ENCODE measurements at regions not wholly inside any gene's neighbourhood (a gene's known extent, or its start where the extent isn't known, plus 50 kb on each side); places are given as distances from the start of the nearest gene placed in this dataset.
"Not testable (repeated sequence)": the region's sequence is repeated elsewhere in the genome, so short reads cannot be mapped to it uniquely, and the experiment has no call there.

DNA sequence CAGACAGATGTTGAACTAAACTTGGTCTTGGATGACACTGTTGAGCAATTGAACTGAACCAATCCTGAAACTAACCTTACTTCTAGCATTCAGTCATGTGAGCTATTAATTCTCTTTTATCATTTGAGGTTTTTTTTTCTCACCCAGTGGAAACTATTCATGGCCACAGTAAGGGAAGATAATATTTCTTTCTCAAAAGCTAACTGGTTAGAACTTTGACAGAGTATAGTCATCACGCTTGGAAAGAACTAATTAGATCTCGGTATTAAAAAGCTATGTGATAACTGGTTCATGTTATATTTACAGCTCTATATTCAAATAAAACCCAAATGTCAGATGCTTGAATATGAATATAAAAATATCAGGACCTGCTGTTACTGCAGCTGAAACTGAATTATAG, 89.5 kb downstream of the OTUD1 start:
- Histone ChIP-seq H3K9me3 (ENCODE audit: low read length) (no peaks in the 10 kb centered on the region), H3K36me3 (ENCODE audit: insufficient read depth, low read length) (no peaks in the 10 kb centered on the region), H3K4me1 (ENCODE audit: insufficient read depth, low read length) (no peaks in the 10 kb centered on the region), H3K4me3 (ENCODE audit: low read length) (no peak overlapping the region), H3K27me3 (ENCODE audit: insufficient read depth, low read length) (peaks cover 2% of the 10 kb centered on the region), H2AFZ (ENCODE audit: low read depth, low read length) (no peak overlapping the region)

DNA sequence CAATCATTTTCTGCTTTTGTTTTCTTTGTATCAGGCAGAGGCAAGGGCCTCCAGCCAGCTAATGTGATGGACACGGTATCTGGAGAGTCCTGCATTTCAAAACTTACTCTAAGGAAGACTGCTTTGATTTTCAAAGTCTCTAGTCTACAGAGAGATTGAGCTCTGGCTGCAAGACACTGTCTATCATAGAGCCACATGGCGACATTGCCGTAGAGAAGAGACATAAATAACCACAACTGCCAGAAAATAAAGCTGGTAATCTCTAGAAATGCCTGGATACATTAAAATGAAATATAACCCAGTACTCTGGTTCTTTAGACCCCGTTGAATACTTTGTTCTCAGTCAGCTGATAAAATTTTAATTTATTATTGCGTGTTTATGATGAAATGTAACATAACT, 90.8 kb downstream of the OTUD1 start:
- no peaks in the 10 kb centered on the region for H3K36me3 ChIP-seq (ENCODE audit: insufficient read depth, low read length)
- no peak overlapping the region for H2AFZ ChIP-seq (ENCODE audit: low read depth, low read length)
- no peak overlapping the region for H3K4me3 ChIP-seq (ENCODE audit: low read length)
- H3K9me3 ChIP-seq (ENCODE audit: low read length): no peaks in the 10 kb centered on the region
- peaks cover 2% of the 10 kb centered on the region for H3K27me3 ChIP-seq (ENCODE audit: insufficient read depth, low read length)
- H3K4me1 ChIP-seq (ENCODE audit: insufficient read depth, low read length): no peaks in the 10 kb centered on the region

DNA sequence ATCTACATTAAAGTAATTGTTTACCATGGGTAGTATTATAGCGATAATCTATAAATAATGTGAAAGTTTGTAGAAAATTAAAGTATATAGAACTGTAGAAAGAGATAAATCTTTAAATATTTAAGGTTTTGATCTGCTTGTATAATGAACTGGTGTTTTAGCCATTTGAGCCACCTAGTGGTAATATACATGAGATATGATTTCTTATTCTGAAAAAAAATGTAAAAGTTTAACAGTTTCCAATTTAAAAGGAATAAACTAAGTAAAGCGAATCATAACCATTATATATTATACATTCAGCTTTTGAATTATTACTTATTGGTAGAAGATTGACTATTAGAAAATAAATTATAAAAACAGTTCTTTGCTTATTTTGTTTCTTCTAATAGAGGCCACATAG, 91.2 kb downstream of the OTUD1 start:
- no peak overlapping the region for H3K4me3 ChIP-seq (ENCODE audit: low read length)
- no peaks in the 10 kb centered on the region for H3K9me3 ChIP-seq (ENCODE audit: low read length)
- H3K27me3 ChIP-seq (ENCODE audit: insufficient read depth, low read length): peaks cover 2% of the 10 kb centered on the region
- no peaks in the 10 kb centered on the region for H3K4me1 ChIP-seq (ENCODE audit: insufficient read depth, low read length)
- H2AFZ ChIP-seq (ENCODE audit: low read depth, low read length): no peak overlapping the region
- H3K36me3 ChIP-seq (ENCODE audit: insufficient read depth, low read length): no peaks in the 10 kb centered on the region

DNA sequence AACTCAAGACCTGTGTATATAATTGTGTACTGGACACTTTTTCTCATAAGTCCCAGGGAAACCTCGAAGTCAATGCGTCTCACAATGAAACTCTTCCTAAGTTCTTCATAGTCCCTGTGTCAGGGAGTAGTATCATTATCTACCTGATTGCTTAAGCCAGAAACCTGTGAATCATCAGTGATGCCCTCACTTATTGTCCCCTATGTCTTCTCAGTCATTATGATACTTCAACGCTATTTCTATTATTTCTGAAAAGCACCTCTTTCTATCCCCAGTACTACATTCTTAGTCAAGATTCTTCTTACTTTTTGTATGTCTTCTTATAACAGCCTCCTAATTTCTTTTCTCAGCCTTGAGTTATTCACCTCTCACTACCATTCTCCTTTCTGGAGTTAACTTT, 94.3 kb downstream of the OTUD1 start:
- Histone ChIP-seq H2AFZ (ENCODE audit: low read depth, low read length) (no peak overlapping the region), H3K4me3 (ENCODE audit: low read length) (no peak overlapping the region), H3K4me1 (ENCODE audit: insufficient read depth, low read length) (no peaks in the 10 kb centered on the region)

GRCh38 chr10:23534326-23534725, 95.5 kb downstream of the OTUD1 start:
- H3K4me3 ChIP-seq (ENCODE audit: low read length): no peak overlapping the region
- no peak overlapping the region for H2AFZ ChIP-seq (ENCODE audit: low read depth, low read length)
- H3K36me3 ChIP-seq (ENCODE audit: insufficient read depth, low read length): no peaks in the 10 kb centered on the region
- H3K27me3 ChIP-seq (ENCODE audit: insufficient read depth, low read length): peaks cover 2% of the 10 kb centered on the region
- no peaks in the 10 kb centered on the region for H3K4me1 ChIP-seq (ENCODE audit: insufficient read depth, low read length)
- H3K9me3 ChIP-seq (ENCODE audit: low read length): no peaks in the 10 kb centered on the region

More for the DNA sequence above, 94.3 kb downstream of the OTUD1 start:
- no peaks in the 10 kb centered on the region for H3K9me3 ChIP-seq (ENCODE audit: low read length)
- H3K27me3 ChIP-seq (ENCODE audit: insufficient read depth, low read length): peaks cover 2% of the 10 kb centered on the region
- no peaks in the 10 kb centered on the region for H3K36me3 ChIP-seq (ENCODE audit: insufficient read depth, low read length)

- Histone ChIP-seq H3K4me1 (ENCODE audit: insufficient read depth, low read length) (no peaks in the 10 kb centered on the region), H3K9me3 (ENCODE audit: low read length) (no peaks in the 10 kb centered on the region), H2AFZ (ENCODE audit: low read depth, low read length) (no peak overlapping the region), H3K4me3 (ENCODE audit: low read length) (no peak overlapping the region), H3K27me3 (ENCODE audit: insufficient read depth, low read length) (peaks cover 2% of the 10 kb centered on the region), H3K36me3 (ENCODE audit: insufficient read depth, low read length) (no peaks in the 10 kb centered on the region)
Observed at GRCh38 chr10:23534761-23535160, 95.9 kb downstream of the OTUD1 start.

DNA sequence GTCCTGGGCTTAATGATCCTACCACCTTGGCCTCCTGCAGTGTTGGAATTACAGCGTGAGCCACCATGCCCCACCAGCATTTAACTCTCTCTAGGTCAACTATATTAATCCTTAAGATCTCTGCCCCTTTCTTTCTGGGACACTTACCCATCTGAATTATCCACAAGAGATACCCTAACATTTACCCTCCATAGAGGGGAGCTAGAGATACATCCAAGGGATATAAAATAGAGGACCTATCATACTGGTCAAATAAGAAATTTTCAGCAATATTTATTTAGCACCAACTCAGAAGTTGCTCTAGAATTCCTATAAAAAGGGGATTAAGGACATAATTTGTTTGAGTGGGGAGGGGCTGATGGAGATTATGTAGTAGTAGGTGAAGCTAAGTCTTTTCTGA, 96.5 kb downstream of the OTUD1 start:
- Histone ChIP-seq H3K9me3 (ENCODE audit: low read length) (no peaks in the 10 kb centered on the region), H2AFZ (ENCODE audit: low read depth, low read length) (no peak overlapping the region), H3K4me1 (ENCODE audit: insufficient read depth, low read length) (no peaks in the 10 kb centered on the region)

DNA sequence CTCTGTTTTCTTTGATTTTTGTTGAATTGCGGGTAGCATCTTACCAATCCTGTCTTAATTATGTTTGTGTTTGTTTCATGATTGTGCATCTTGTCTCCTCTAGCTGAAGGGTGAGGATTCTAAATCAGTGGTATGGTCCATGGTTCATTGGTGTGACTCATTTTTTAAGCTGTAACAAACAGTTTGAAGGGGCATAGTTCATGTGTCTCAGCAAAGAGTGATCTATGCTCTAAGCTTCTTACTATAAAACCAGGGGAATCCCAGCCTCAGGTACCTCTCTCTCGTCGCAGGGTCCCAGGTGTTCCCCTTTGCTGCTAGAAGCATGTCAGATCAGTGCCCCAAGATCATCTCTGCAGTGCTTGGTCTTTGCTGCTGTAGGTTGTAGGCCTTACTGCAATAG, 100.1 kb downstream of the OTUD1 start:
- peaks cover 4% of the 10 kb centered on the region for H3K4me1 ChIP-seq (ENCODE audit: insufficient read depth, low read length)
- no peaks in the 10 kb centered on the region for H3K9me3 ChIP-seq (ENCODE audit: low read length)
- H3K4me3 ChIP-seq (ENCODE audit: low read length): no peak overlapping the region

More for the DNA sequence above, 96.5 kb downstream of the OTUD1 start:
- Histone ChIP-seq H3K4me3 (ENCODE audit: low read length) (no peak overlapping the region), H3K27me3 (ENCODE audit: insufficient read depth, low read length) (peaks cover 2% of the 10 kb centered on the region), H3K36me3 (ENCODE audit: insufficient read depth, low read length) (no peaks in the 10 kb centered on the region)

DNA sequence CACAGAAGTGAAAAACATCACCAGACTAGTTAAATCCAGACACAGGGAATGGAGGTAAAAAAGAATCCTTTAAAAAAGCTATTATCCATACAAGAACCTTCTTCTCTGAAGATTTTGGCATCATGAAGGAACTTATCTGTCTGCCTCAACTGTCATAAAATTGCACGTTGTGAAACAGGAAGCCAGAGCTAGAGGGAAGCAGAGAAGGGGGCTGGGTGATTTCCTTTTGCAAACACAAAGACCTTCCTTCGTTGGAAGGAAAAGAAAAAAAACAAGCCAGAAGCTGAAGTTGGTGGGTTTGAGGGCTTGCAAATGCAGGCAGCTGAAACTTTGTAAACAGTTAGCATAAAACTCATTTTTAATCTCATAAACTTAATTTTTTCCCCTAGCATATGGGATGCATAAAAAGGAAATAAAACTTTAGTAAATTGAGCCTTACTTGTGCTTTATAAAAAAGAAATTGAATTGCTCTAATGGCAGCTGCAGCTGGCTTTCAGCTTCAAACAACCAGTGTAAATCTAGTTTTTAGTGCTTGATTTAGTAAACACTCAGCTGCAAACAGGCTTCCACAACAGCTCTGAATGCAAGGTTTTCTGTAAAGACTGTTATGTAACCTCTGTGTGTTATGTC, 101.6 kb downstream of the OTUD1 start:
- H3K4me3 ChIP-seq (ENCODE audit: low read length): no peak overlapping the region
- no peak overlapping the region for H2AFZ ChIP-seq (ENCODE audit: low read depth, low read length)
- no peaks in the 10 kb centered on the region for H3K36me3 ChIP-seq (ENCODE audit: insufficient read depth, low read length)
- no peaks in the 10 kb centered on the region for H3K9me3 ChIP-seq (ENCODE audit: low read length)
- no peaks in the 10 kb centered on the region for H3K27me3 ChIP-seq (ENCODE audit: insufficient read depth, low read length)
- H3K4me1 ChIP-seq (ENCODE audit: insufficient read depth, low read length): peaks cover 7% of the 10 kb centered on the region

More for the DNA sequence above, 100.1 kb downstream of the OTUD1 start:
- H3K36me3 ChIP-seq (ENCODE audit: insufficient read depth, low read length): no peaks in the 10 kb centered on the region
- no peaks in the 10 kb centered on the region for H3K27me3 ChIP-seq (ENCODE audit: insufficient read depth, low read length)
- no peak overlapping the region for H2AFZ ChIP-seq (ENCODE audit: low read depth, low read length)

GRCh38 chr10:23543691-23544380, 105.0 kb downstream of the OTUD1 start:
- Histone ChIP-seq H3K4me3 (ENCODE audit: low read length) (no peak overlapping the region), H3K36me3 (ENCODE audit: insufficient read depth, low read length) (no peaks in the 10 kb centered on the region), H2AFZ (ENCODE audit: low read depth, low read length) (no peak overlapping the region), H3K4me1 (ENCODE audit: insufficient read depth, low read length) (peaks cover 7% of the 10 kb centered on the region), H3K9me3 (ENCODE audit: low read length) (no peaks in the 10 kb centered on the region), H3K27me3 (ENCODE audit: insufficient read depth, low read length) (no peaks in the 10 kb centered on the region)

GRCh38 chr10:23545866-23546265, 107.0 kb downstream of the OTUD1 start:
- not testable (repeated sequence) for H3K9me3 ChIP-seq (ENCODE audit: low read length); H3K4me3 ChIP-seq (ENCODE audit: low read length); H3K4me1 ChIP-seq (ENCODE audit: insufficient read depth, low read length); H2AFZ ChIP-seq (ENCODE audit: low read depth, low read length); H3K36me3 ChIP-seq (ENCODE audit: insufficient read depth, low read length); H3K27me3 ChIP-seq (ENCODE audit: insufficient read depth, low read length)

DNA sequence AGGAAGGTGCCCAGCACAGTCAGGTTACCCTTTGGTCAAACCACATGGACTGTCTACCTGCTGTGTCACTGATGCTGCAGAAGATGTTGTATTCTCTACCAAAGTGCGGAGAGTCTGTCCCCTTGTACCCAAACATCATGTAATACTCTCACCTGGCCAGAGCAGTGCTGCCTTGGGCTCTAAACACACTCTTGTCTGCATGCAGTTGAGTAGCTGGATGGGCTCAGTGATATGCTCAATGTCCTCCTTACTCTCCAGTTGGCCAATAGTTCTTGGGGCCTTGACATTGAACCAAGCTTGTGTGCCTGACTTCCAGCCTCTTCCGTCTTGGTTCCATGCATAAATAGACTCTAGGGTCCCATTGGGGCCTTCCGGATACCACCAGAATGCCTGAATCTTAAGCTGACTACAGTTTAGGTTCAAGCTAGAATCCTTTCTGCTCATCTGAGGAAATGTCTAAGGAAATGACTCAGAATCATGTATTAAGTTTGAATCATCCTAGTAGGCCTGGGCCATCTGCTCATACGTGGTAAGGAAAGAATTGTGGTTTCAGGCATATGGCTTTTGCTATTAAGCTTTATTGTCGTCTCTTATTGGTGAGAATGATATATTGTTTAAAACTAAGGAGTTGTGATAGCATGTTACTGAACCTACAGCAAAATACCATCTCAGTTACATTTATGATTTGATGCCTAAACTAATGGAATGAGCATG, 118.0 kb downstream of the OTUD1 start:
- H2AFZ ChIP-seq (ENCODE audit: low read depth, low read length): no peak overlapping the region
- no peaks in the 10 kb centered on the region for H3K36me3 ChIP-seq (ENCODE audit: insufficient read depth, low read length)
- no peaks in the 10 kb centered on the region for H3K4me1 ChIP-seq (ENCODE audit: insufficient read depth, low read length)
- no peaks in the 10 kb centered on the region for H3K9me3 ChIP-seq (ENCODE audit: low read length)
- no peak overlapping the region for H3K4me3 ChIP-seq (ENCODE audit: low read length)
- peaks cover 4% of the 10 kb centered on the region for H3K27me3 ChIP-seq (ENCODE audit: insufficient read depth, low read length)

DNA sequence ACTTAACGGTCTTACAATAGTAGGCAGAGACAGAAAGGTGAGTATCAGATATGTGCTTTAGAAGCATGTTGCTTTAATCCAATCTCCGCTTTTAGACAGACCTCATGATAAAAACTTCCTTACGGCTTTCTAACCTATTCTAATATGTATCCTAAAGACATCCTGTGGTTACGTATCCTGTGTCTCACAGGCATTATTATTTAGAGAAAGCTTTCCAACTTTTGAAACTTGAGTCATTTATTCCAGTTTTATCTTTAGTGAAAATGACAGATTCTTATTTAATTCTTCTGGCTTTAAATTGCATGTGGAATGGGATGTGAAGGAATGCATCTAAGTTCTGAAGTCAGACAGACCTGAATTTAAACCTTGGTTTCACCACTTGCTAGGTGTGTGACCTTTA, 118.9 kb downstream of the OTUD1 start:
- H3K27me3 ChIP-seq (ENCODE audit: insufficient read depth, low read length): peaks cover 4% of the 10 kb centered on the region
- no peaks in the 10 kb centered on the region for H3K9me3 ChIP-seq (ENCODE audit: low read length)
- no peak overlapping the region for H3K4me3 ChIP-seq (ENCODE audit: low read length)
- H3K4me1 ChIP-seq (ENCODE audit: insufficient read depth, low read length): no peaks in the 10 kb centered on the region
- no peak overlapping the region for H2AFZ ChIP-seq (ENCODE audit: low read depth, low read length)
- no peaks in the 10 kb centered on the region for H3K36me3 ChIP-seq (ENCODE audit: insufficient read depth, low read length)
